ENCODE measurements at regions not wholly inside any gene's neighbourhood (a gene's known extent, or its start where the extent isn't known, plus 50 kb on each side); places are given as distances from the start of the nearest gene placed in this dataset.

- Histone ChIP-seq H3K9me3 (no peaks in the 10 kb centered on the region), H3K4me1 (no peaks in the 10 kb centered on the region), H3K4me3 (no peak overlapping the region), H3K36me3 (no peaks in the 10 kb centered on the region), H3K27me3 (no peaks in the 10 kb centered on the region), H3K27ac (no peak overlapping the region)
- intact Hi-C loops (cut with DNase I) = no loop called here
- TF ChIP-seq CTCF (IDR thresholded peaks at IDR 0.05) = no peak
- TF ChIP-seq POLR2AphosphoS5 (IDR thresholded peaks at IDR 0.05; ENCODE audit: insufficient read depth in 1 of 2, low read depth in 1 of 2) = no peak
- no peak for TF ChIP-seq POLR2A (IDR thresholded peaks at IDR 0.05)
- DNase-seq (ENCODE audit: extremely low spot score in 2 of 2) = no peak
Measured at GRCh38 chr12:65653946-65654629, 170.2 kb upstream of the HMGA2 start.

GRCh38 chr12:65655074-65655493, 169.2 kb upstream of the HMGA2 start:
- Histone ChIP-seq H3K27ac (no peak overlapping the region), H3K4me3 (no peak overlapping the region), H3K4me1 (no peaks in the 10 kb centered on the region), H3K27me3 (no peaks in the 10 kb centered on the region), H3K36me3 (no peaks in the 10 kb centered on the region), H3K9me3 (no peaks in the 10 kb centered on the region)
- TF ChIP-seq POLR2A (IDR thresholded peaks at IDR 0.05) = no peak
- no peak for TF ChIP-seq CTCF (IDR thresholded peaks at IDR 0.05)
- no peak for TF ChIP-seq POLR2AphosphoS5 (IDR thresholded peaks at IDR 0.05; ENCODE audit: insufficient read depth in 1 of 2, low read depth in 1 of 2)
- no peak for DNase-seq (ENCODE audit: extremely low spot score in 2 of 2)
- intact Hi-C loops (cut with DNase I) = no loop called here

GRCh38 chr12:65656156-65656882, 168.0 kb upstream of the HMGA2 start:
- Histone ChIP-seq H3K27ac (no peak overlapping the region), H3K9me3 (no peaks in the 10 kb centered on the region), H3K36me3 (no peaks in the 10 kb centered on the region), H3K27me3 (no peaks in the 10 kb centered on the region), H3K4me3 (no peak overlapping the region), H3K4me1 (no peaks in the 10 kb centered on the region)
- intact Hi-C loops (cut with DNase I) = no loop called here
- DNase-seq (ENCODE audit: extremely low spot score in 2 of 2) = no peak
- TF ChIP-seq POLR2AphosphoS5 (IDR thresholded peaks at IDR 0.05; ENCODE audit: insufficient read depth in 1 of 2, low read depth in 1 of 2) (no peak), POLR2A (IDR thresholded peaks at IDR 0.05) (no peak), CTCF (IDR thresholded peaks at IDR 0.05) (no peak)

GRCh38 chr12:65656891-65657351, 167.4 kb upstream of the HMGA2 start:
- TF ChIP-seq POLR2AphosphoS5 (IDR thresholded peaks at IDR 0.05; ENCODE audit: insufficient read depth in 1 of 2, low read depth in 1 of 2) (no peak), CTCF (IDR thresholded peaks at IDR 0.05) (no peak), POLR2A (IDR thresholded peaks at IDR 0.05) (no peak)
- H3K27me3 ChIP-seq = no peaks in the 10 kb centered on the region
- H3K4me3 ChIP-seq = no peak overlapping the region
- no peaks in the 10 kb centered on the region for H3K36me3 ChIP-seq
- no peaks in the 10 kb centered on the region for H3K9me3 ChIP-seq
- no peaks in the 10 kb centered on the region for H3K4me1 ChIP-seq
- intact Hi-C loops (cut with DNase I) = no loop called here
- DNase-seq (ENCODE audit: extremely low spot score in 2 of 2) = no peak
- no peak overlapping the region for H3K27ac ChIP-seq

- no peak overlapping the region for H3K27ac ChIP-seq
- no peaks in the 10 kb centered on the region for H3K27me3 ChIP-seq
- no peaks in the 10 kb centered on the region for H3K4me1 ChIP-seq
- TF ChIP-seq POLR2A (IDR thresholded peaks at IDR 0.05) (no peak), POLR2AphosphoS5 (IDR thresholded peaks at IDR 0.05; ENCODE audit: insufficient read depth in 1 of 2, low read depth in 1 of 2) (no peak), CTCF (IDR thresholded peaks at IDR 0.05) (no peak)
- no peaks in the 10 kb centered on the region for H3K36me3 ChIP-seq
- no peaks in the 10 kb centered on the region for H3K9me3 ChIP-seq
- DNase-seq (ENCODE audit: extremely low spot score in 2 of 2) = no peak
- no peak overlapping the region for H3K4me3 ChIP-seq
- intact Hi-C loops (cut with DNase I) = no loop called here
Measured at GRCh38 chr12:65657635-65658034, 166.6 kb upstream of the HMGA2 start.

Measured in vagina (tissue), 2 donors.